ENCODE measurements at regions not wholly inside any gene's neighbourhood (a gene's known extent, or its start where the extent isn't known, plus 50 kb on each side); places are given as distances from the start of the nearest gene placed in this dataset.

DNA sequence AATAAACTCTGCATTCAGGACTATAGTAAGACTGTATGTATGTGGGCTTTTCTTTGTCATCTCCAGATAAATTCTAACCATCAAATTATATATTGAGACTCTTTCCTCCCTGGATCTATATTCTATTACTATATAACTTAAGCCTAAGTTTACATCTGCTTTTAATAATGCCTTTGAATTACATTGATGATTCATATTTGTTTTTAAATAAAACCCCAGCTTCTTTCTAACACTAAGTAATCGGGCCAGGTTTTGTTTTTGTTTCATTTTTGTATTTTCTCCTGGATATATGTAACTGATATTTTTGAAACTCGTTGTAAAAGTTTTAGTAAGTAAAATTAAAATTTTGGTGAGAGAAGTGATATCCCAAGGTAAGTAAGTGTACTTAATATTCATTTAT lies 1599.1 kb downstream of the PCDH9 start:
- Histone ChIP-seq H3K4me1 (ENCODE audit: control insufficient read depth, insufficient read depth, low read length) (no peaks in the 10 kb centered on the region), H3K9me3 (ENCODE audit: control insufficient read depth, low read depth, low read length) (no peaks in the 10 kb centered on the region), H3K36me3 (ENCODE audit: control insufficient read depth, insufficient read depth, low read length) (no peaks in the 10 kb centered on the region), H3K4me3 (ENCODE audit: low read length) (no peak overlapping the region), H3K27ac (ENCODE audit: low read length) (no peak overlapping the region), H3K27me3 (ENCODE audit: control insufficient read depth, insufficient read depth, low read length) (no peaks in the 10 kb centered on the region)
- WGBS (ENCODE audit: insufficient coverage, low lambda C conversion rate) = 92% methylated on average over 2 of the region's 2 CpGs
- no peak for DNase-seq

DNA sequence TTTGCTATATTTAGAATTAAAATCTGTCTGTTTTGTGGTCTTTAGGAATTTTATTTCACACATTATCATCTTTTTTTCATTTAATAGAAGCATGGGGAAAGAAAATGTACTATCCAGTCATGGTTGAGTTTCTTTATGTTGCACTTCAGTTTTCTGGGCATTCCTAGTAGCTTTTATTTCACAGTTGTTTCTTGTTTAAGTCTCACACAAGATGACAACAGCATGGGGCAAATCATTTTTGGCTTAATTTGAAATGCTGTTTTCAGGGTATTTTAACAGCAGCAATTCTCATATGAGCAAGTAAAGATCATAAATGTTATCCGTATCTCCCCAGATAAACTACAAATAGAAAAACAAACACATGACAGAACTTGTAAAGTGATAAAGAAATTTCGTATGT lies 1600.2 kb downstream of the PCDH9 start:
- H3K27ac ChIP-seq (ENCODE audit: low read length) = no peak overlapping the region
- H3K4me3 ChIP-seq (ENCODE audit: low read length) = no peak overlapping the region
- H3K4me1 ChIP-seq (ENCODE audit: control insufficient read depth, insufficient read depth, low read length) = no peaks in the 10 kb centered on the region
- no peaks in the 10 kb centered on the region for H3K36me3 ChIP-seq (ENCODE audit: control insufficient read depth, insufficient read depth, low read length)
- DNase-seq = no peak
- 43% methylated on average over 1 of the region's 2 CpGs for WGBS (ENCODE audit: insufficient coverage, low lambda C conversion rate)
- H3K9me3 ChIP-seq (ENCODE audit: control insufficient read depth, low read depth, low read length) = no peaks in the 10 kb centered on the region
- H3K27me3 ChIP-seq (ENCODE audit: control insufficient read depth, insufficient read depth, low read length) = no peaks in the 10 kb centered on the region

DNA sequence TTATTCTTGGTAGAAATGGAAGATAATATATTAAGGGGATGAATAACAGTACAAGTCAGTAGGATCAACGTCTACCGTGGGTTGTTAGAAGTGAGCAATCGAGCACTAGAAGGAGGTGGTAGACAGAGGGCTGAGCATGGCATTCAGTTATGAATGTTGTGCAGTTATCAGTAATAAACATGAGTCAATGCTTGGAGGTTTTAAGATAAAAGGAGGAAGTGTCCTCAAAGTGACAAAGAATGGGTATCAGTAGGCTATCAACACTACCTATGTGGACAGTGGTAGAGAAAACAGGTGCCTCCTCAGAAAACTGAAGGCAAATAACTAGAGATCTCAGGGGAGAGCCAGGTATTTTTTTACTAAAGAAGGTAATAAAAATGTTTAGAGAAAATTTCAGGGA lies 1607.0 kb downstream of the PCDH9 start:
- no peaks in the 10 kb centered on the region for H3K4me1 ChIP-seq (ENCODE audit: control insufficient read depth, insufficient read depth, low read length)
- H3K27ac ChIP-seq (ENCODE audit: low read length) = no peak overlapping the region
- 87% methylated on average over 3 of the region's 3 CpGs for WGBS (ENCODE audit: insufficient coverage, low lambda C conversion rate)
- H3K4me3 ChIP-seq (ENCODE audit: low read length) = no peak overlapping the region
- H3K36me3 ChIP-seq (ENCODE audit: control insufficient read depth, insufficient read depth, low read length) = no peaks in the 10 kb centered on the region
- DNase-seq = no peak
- H3K9me3 ChIP-seq (ENCODE audit: control insufficient read depth, low read depth, low read length) = no peaks in the 10 kb centered on the region
- no peaks in the 10 kb centered on the region for H3K27me3 ChIP-seq (ENCODE audit: control insufficient read depth, insufficient read depth, low read length)

DNA sequence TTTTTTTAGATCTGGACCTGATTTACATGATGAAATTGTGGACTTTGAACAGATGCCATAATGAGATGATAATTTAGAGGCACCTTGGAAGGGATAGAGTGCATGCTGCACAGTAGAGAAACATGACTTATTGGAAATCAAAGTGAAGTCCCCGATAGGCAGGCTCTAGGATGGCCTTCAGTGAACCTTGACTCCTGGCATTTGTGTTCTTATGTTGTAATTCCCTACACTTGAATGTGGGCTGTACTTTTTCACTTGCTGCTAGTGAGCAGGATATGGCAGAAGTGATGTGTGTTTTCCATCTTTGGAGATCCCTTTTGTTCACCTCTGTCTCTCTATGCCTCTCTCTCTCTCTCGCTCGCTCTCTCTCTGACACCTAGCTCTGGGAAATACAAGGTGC lies 1614.6 kb downstream of the PCDH9 start:
- H3K36me3 ChIP-seq (ENCODE audit: control insufficient read depth, insufficient read depth, low read length) = no peaks in the 10 kb centered on the region
- no peak overlapping the region for H3K27ac ChIP-seq (ENCODE audit: low read length)
- H3K9me3 ChIP-seq (ENCODE audit: control insufficient read depth, low read depth, low read length) = no peaks in the 10 kb centered on the region
- no CpG with 5 or more reads among the region's 3 CpGs for WGBS (ENCODE audit: insufficient coverage, low lambda C conversion rate)
- no peaks in the 10 kb centered on the region for H3K27me3 ChIP-seq (ENCODE audit: control insufficient read depth, insufficient read depth, low read length)
- H3K4me3 ChIP-seq (ENCODE audit: low read length) = no peak overlapping the region
- no peak for DNase-seq
- no peaks in the 10 kb centered on the region for H3K4me1 ChIP-seq (ENCODE audit: control insufficient read depth, insufficient read depth, low read length)

DNA sequence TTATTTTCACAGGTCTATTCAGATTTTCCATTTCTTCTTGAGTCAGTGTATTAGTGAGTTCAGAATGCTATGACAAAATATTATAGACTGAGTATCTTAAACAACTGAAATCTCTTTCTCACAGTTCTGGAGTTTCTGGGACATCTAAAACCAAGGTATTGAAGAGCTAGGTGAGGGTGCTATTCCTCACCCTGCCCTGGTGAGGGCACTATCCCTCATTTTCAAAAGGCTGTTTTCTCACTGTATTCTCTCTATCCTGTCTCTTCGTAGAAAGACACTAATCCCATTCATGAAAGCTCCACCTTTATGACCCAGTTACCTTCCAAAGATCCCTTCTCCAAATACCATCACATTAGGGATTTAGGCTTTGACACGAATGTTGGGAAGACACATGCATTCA lies 1617.1 kb downstream of the PCDH9 start:
- H3K4me1 ChIP-seq (ENCODE audit: control insufficient read depth, insufficient read depth, low read length) = no peaks in the 10 kb centered on the region
- no peaks in the 10 kb centered on the region for H3K9me3 ChIP-seq (ENCODE audit: control insufficient read depth, low read depth, low read length)
- no peak overlapping the region for H3K27ac ChIP-seq (ENCODE audit: low read length)
- H3K4me3 ChIP-seq (ENCODE audit: low read length) = no peak overlapping the region
- 89% methylated on average over 1 of the region's 2 CpGs for WGBS (ENCODE audit: insufficient coverage, low lambda C conversion rate)
- no peak for DNase-seq
- H3K27me3 ChIP-seq (ENCODE audit: control insufficient read depth, insufficient read depth, low read length) = no peaks in the 10 kb centered on the region
- H3K36me3 ChIP-seq (ENCODE audit: control insufficient read depth, insufficient read depth, low read length) = no peaks in the 10 kb centered on the region

DNA sequence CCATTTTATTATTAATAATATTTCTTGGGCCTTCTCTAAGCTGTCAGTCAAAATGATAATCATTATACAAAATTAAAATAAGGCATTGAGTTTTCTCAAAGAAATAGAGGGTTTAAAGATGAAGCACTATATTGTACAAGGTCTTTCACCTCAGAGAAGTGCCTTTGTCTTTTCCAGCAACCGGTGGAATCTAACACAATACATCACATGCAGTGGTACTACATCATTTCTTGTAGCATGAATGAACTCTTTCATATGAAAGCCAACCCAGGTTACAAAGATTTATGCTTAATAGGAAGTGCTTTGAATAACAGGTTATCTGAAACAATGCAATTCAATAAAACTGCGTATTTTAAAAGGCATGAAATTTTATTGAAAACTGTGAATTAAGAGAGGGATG lies 1620.8 kb downstream of the PCDH9 start:
- Histone ChIP-seq H3K27ac (ENCODE audit: low read length) (no peak overlapping the region), H3K9me3 (ENCODE audit: control insufficient read depth, low read depth, low read length) (no peaks in the 10 kb centered on the region), H3K36me3 (ENCODE audit: control insufficient read depth, insufficient read depth, low read length) (no peaks in the 10 kb centered on the region), H3K27me3 (ENCODE audit: control insufficient read depth, insufficient read depth, low read length) (no peaks in the 10 kb centered on the region), H3K4me1 (ENCODE audit: control insufficient read depth, insufficient read depth, low read length) (no peaks in the 10 kb centered on the region), H3K4me3 (ENCODE audit: low read length) (no peak overlapping the region)
- no peak for DNase-seq
- 92% methylated on average over 2 of the region's 2 CpGs for whole genome bisulfite sequencing (ENCODE audit: insufficient coverage, low lambda C conversion rate)

DNA sequence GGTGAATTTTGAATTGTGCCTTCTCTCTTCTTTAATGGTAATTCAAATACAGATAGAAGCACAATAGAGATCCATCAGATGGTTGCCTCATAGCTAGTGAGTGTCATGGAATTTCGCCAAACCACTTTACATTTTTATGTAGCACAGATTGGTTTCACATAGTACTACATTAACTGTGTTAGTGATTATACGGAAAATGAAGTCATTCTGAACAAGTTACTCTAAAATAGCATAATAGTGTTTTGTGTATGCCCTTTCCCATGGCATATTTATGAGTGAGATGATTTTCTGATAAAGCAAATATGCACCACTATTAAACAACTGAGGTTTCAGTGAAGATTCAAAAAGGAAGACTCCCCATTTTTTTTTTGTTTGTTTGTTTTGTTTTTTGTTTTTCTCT lies 1623.5 kb downstream of the PCDH9 start:
- DNase-seq = no peak
- Histone ChIP-seq H3K27ac (ENCODE audit: low read length) (no peak overlapping the region), H3K36me3 (ENCODE audit: control insufficient read depth, insufficient read depth, low read length) (no peaks in the 10 kb centered on the region), H3K9me3 (ENCODE audit: control insufficient read depth, low read depth, low read length) (no peaks in the 10 kb centered on the region), H3K4me3 (ENCODE audit: low read length) (no peak overlapping the region), H3K27me3 (ENCODE audit: control insufficient read depth, insufficient read depth, low read length) (no peaks in the 10 kb centered on the region), H3K4me1 (ENCODE audit: control insufficient read depth, insufficient read depth, low read length) (no peaks in the 10 kb centered on the region)
- WGBS (ENCODE audit: insufficient coverage, low lambda C conversion rate) = no CpG with 5 or more reads among the region's 2 CpGs

DNA sequence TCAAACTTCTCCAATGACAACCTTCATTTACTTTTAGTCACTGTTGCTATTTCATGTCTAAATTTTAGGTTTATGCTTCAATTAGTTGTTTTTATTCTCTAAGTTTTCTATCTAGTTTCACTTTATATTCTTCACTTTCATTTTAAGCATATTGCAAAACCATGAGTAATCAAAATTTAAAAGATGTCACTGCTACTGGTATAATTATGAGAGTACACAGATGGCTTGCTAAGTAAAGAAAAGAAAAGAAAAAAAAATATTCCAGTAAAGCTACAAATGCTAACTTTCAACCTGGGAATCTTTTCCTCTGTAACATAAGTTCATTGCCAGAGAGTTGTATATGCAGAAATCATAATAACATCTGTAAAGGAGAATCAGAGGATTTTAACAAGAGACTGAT lies 1624.7 kb downstream of the PCDH9 start:
- H3K4me1 ChIP-seq (ENCODE audit: control insufficient read depth, insufficient read depth, low read length) = no peaks in the 10 kb centered on the region
- no peak for DNase-seq
- H3K27me3 ChIP-seq (ENCODE audit: control insufficient read depth, insufficient read depth, low read length) = no peaks in the 10 kb centered on the region
- H3K4me3 ChIP-seq (ENCODE audit: low read length) = no peak overlapping the region
- H3K27ac ChIP-seq (ENCODE audit: low read length) = no peak overlapping the region
- no peaks in the 10 kb centered on the region for H3K9me3 ChIP-seq (ENCODE audit: control insufficient read depth, low read depth, low read length)
- H3K36me3 ChIP-seq (ENCODE audit: control insufficient read depth, insufficient read depth, low read length) = no peaks in the 10 kb centered on the region

DNA sequence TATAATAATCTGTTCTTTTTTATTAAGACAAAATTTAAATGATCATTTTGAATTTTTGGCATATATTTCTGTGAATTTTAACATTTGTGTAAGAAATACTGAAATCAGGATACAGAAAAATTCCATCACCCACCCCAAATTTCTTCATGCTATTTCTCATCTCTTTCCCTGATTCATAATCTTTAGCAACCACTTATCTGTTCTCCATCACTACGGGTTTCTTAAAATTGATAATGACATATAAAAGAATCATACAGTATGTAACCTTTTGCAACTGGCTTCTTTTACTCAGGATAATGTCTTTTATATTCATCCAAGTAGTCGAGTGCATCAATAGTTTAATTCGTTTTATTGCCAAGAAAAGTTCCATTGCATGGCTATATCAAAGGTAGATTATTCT lies 1627.0 kb downstream of the PCDH9 start:
- H3K4me1 ChIP-seq (ENCODE audit: control insufficient read depth, insufficient read depth, low read length) = no peaks in the 10 kb centered on the region
- H3K4me3 ChIP-seq (ENCODE audit: low read length) = no peak overlapping the region
- WGBS (ENCODE audit: insufficient coverage, low lambda C conversion rate) = 96% methylated on average over 3 of the region's 3 CpGs
- no peaks in the 10 kb centered on the region for H3K9me3 ChIP-seq (ENCODE audit: control insufficient read depth, low read depth, low read length)
- no peak overlapping the region for H3K27ac ChIP-seq (ENCODE audit: low read length)
- no peaks in the 10 kb centered on the region for H3K27me3 ChIP-seq (ENCODE audit: control insufficient read depth, insufficient read depth, low read length)
- DNase-seq = no peak
- H3K36me3 ChIP-seq (ENCODE audit: control insufficient read depth, insufficient read depth, low read length) = no peaks in the 10 kb centered on the region

DNA sequence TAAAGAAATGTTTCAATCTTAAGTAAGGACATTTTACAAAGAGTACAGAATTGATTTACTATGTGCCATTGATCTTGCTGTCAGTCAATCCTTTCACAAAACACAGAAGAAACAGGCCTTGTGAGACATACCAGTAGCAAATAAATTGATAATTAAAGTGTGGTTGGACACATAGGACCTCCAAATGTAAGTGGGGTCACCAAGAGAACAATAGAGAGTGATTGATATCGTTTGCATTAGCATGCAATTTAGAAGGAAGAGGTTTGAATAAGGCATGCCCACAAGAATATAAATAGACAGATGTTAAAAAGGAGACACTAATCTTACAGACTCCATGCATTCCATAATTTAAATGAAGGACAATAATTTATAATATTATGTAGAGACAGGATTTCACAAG lies 1628.3 kb downstream of the PCDH9 start:
- Histone ChIP-seq H3K9me3 (ENCODE audit: control insufficient read depth, low read depth, low read length) (no peaks in the 10 kb centered on the region), H3K4me1 (ENCODE audit: control insufficient read depth, insufficient read depth, low read length) (no peaks in the 10 kb centered on the region), H3K4me3 (ENCODE audit: low read length) (no peak overlapping the region), H3K27ac (ENCODE audit: low read length) (no peak overlapping the region), H3K36me3 (ENCODE audit: control insufficient read depth, insufficient read depth, low read length) (no peaks in the 10 kb centered on the region), H3K27me3 (ENCODE audit: control insufficient read depth, insufficient read depth, low read length) (no peaks in the 10 kb centered on the region)
- WGBS (ENCODE audit: insufficient coverage, low lambda C conversion rate) = no CpG with 5 or more reads among the region's 1 CpG
- no peak for DNase-seq

DNA sequence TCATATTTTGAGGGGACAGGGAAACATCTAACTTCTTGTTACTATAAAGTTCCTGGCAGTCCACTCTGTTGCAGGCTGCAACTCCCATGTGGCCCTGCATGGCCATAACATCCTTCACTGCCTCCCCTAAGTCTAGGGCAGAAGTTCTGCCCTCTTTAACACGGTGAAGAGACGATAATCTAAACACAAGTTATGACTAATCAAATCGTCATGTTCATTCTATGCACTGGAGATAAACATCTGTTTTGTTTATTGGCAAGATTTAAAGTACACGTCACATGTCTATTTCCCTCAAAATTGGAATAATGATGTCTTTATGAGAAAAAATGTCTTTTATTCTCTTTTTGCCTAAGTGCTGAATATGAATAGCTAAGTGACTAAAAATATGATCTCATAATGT lies 1629.4 kb downstream of the PCDH9 start:
- Histone ChIP-seq H3K4me3 (ENCODE audit: low read length) (no peak overlapping the region), H3K9me3 (ENCODE audit: control insufficient read depth, low read depth, low read length) (no peaks in the 10 kb centered on the region), H3K27ac (ENCODE audit: low read length) (no peak overlapping the region), H3K27me3 (ENCODE audit: control insufficient read depth, insufficient read depth, low read length) (no peaks in the 10 kb centered on the region), H3K36me3 (ENCODE audit: control insufficient read depth, insufficient read depth, low read length) (no peaks in the 10 kb centered on the region), H3K4me1 (ENCODE audit: control insufficient read depth, insufficient read depth, low read length) (no peaks in the 10 kb centered on the region)
- no peak for DNase-seq
- 88% methylated on average over 1 of the region's 4 CpGs for WGBS (ENCODE audit: insufficient coverage, low lambda C conversion rate)
